Chondrocyte (in vitro differentiated cells): ENCODE measurements at regions not wholly inside any gene's neighbourhood (a gene's known extent, or its start where the extent isn't known, plus 50 kb on each side); places are given as distances from the start of the nearest gene placed in this dataset.
"Not testable (repeated sequence)": the region's sequence is repeated elsewhere in the genome, so short reads cannot be mapped to it uniquely, and the experiment has no call there.

Source experiments
- DNase-seq: peaks from one replicate; pipeline ENCODE4 v3.0.0; 2021; ENCODE audit warnings: mixed read lengths, low spot score
- H3K27ac Mint-ChIP-seq: one replicate; pipeline ENCODE4 v1.8.0; 2021; ENCODE audit warnings: mild to moderate bottlenecking, moderate library complexity, mixed read lengths; ENCODE audit not compliant: unreplicated experiment
- H3K27me3 Mint-ChIP-seq: 2 replicates; pipeline ENCODE4 v1.8.0; 2021; ENCODE audit warnings: low read depth, mixed read lengths
- H3K36me3 Mint-ChIP-seq: 2 replicates; pipeline ENCODE4 v1.8.0; 2021; ENCODE audit warnings: low read depth, mixed read lengths
- H3K4me1 Mint-ChIP-seq: 2 replicates; pipeline ENCODE4 v1.8.0; 2021; ENCODE audit warnings: low read depth, mild to moderate bottlenecking, mixed read lengths
- H3K4me3 Mint-ChIP-seq: one replicate; pipeline ENCODE4 v1.8.0; 2021; ENCODE audit warnings: mild to moderate bottlenecking, moderate library complexity, mixed read lengths; ENCODE audit not compliant: unreplicated experiment
- H3K9me3 Mint-ChIP-seq: 2 replicates; pipeline ENCODE4 v1.8.0; 2021; ENCODE audit warnings: low read depth, mixed read lengths
- CTCF ChIP-seq: fragments of 200-600 bp; sonication (generic); IDR thresholded peaks from 2 replicates; pipeline ENCODE4 v1.5.0; 2021; ENCODE audit warnings: antibody characterized with exemption, mild to moderate bottlenecking, moderate library complexity

GRCh38 chr1:143717434-143717833 is 254.4 kb downstream of the FAM72C start:
- H3K36me3 Mint-ChIP-seq: no peaks in the 10 kb centered on the region
- H3K9me3 Mint-ChIP-seq: peaks cover 32% of the 10 kb centered on the region
- TF ChIP-seq CTCF: no peak

GRCh38 chr1:143714913-143715312 is 256.9 kb downstream of the FAM72C start:
- H3K9me3 Mint-ChIP-seq: peaks cover 24% of the 10 kb centered on the region
- H3K27ac Mint-ChIP-seq, H3K4me3 Mint-ChIP-seq, H3K4me1 Mint-ChIP-seq, H3K36me3 Mint-ChIP-seq, H3K27me3 Mint-ChIP-seq, DNase-seq: not testable (repeated sequence)

More at GRCh38 chr1:143717434-143717833, 254.4 kb downstream of the FAM72C start:
- no peak for DNase-seq
- H3K4me3 Mint-ChIP-seq: no peak overlapping the region
- H3K27ac Mint-ChIP-seq: no peak overlapping the region
- no peaks in the 10 kb centered on the region for H3K4me1 Mint-ChIP-seq
- no peaks in the 10 kb centered on the region for H3K27me3 Mint-ChIP-seq

- peak; percentile 12 for TF ChIP-seq CTCF
- H3K9me3 Mint-ChIP-seq: peaks cover 20% of the 10 kb centered on the region
- DNase-seq, H3K4me1 Mint-ChIP-seq, H3K36me3 Mint-ChIP-seq, H3K27me3 Mint-ChIP-seq, H3K4me3 Mint-ChIP-seq, H3K27ac Mint-ChIP-seq: not testable (repeated sequence)
These were observed 262.1 kb downstream of the FAM72C start for GRCh38 chr1:143709606-143710259.

GRCh38 chr1:143702739-143703138 is 269.0 kb downstream of the FAM72C start:
- not testable (repeated sequence) for H3K27ac Mint-ChIP-seq, H3K4me3 Mint-ChIP-seq, H3K27me3 Mint-ChIP-seq, H3K36me3 Mint-ChIP-seq, DNase-seq, H3K4me1 Mint-ChIP-seq
- peaks cover 40% of the 10 kb centered on the region for H3K9me3 Mint-ChIP-seq

GRCh38 chr1:143699731-143700130 is 272.1 kb downstream of the FAM72C start:
- no peak for TF ChIP-seq CTCF
- Mint-ChIP-seq H3K27ac (no peak overlapping the region), H3K27me3 (no peaks in the 10 kb centered on the region), H3K4me1 (no peaks in the 10 kb centered on the region), H3K9me3 (peaks cover 42% of the 10 kb centered on the region), H3K36me3 (no peaks in the 10 kb centered on the region), H3K4me3 (no peak overlapping the region)
- no peak for DNase-seq

- Mint-ChIP-seq H3K36me3 (no peaks in the 10 kb centered on the region), H3K27ac (no peak overlapping the region), H3K4me1 (no peaks in the 10 kb centered on the region), H3K27me3 (no peaks in the 10 kb centered on the region), H3K9me3 (peaks cover 40% of the 10 kb centered on the region), H3K4me3 (no peak overlapping the region)
- TF ChIP-seq CTCF: no peak
- DNase-seq: no peak
These were observed 272.7 kb downstream of the FAM72C start for GRCh38 chr1:143699115-143699514.
